ENCODE measurements at regions not wholly inside any gene's neighbourhood (a gene's known extent, or its start where the extent isn't known, plus 50 kb on each side); places are given as distances from the start of the nearest gene placed in this dataset.

- DNase-seq (ENCODE audit: extremely low read depth, low read depth): no peak
- TF ChIP-seq CTCF (IDR thresholded peaks at IDR 0.05; ENCODE audit: low read depth, low read length): no peak
Observed at GRCh38 chr1:189434461-189434860, 1043.2 kb downstream of the BRINP3 start.

- TF ChIP-seq CTCF (IDR thresholded peaks at IDR 0.05; ENCODE audit: low read depth, low read length): no peak
- no peak for DNase-seq (ENCODE audit: extremely low read depth, low read depth)
Observed at GRCh38 chr1:189435398-189435797, 1042.3 kb downstream of the BRINP3 start.

GRCh38 chr1:189438808-189439207 is 1038.9 kb downstream of the BRINP3 start:
- no peak for TF ChIP-seq CTCF (IDR thresholded peaks at IDR 0.05; ENCODE audit: low read depth, low read length)
- DNase-seq (ENCODE audit: extremely low read depth, low read depth): no peak

GRCh38 chr1:189463166-189463565 is 1014.5 kb downstream of the BRINP3 start:
- no peak for TF ChIP-seq CTCF (IDR thresholded peaks at IDR 0.05; ENCODE audit: low read depth, low read length)
- no peak for DNase-seq (ENCODE audit: extremely low read depth, low read depth)

GRCh38 chr1:189496768-189497167 is 980.9 kb downstream of the BRINP3 start:
- no peak for DNase-seq (ENCODE audit: extremely low read depth, low read depth)

GRCh38 chr1:189499736-189500135 is 977.9 kb downstream of the BRINP3 start:
- no peak for DNase-seq (ENCODE audit: extremely low read depth, low read depth)
- no peak for TF ChIP-seq CTCF (IDR thresholded peaks at IDR 0.05; ENCODE audit: low read depth, low read length)

More at GRCh38 chr1:189496768-189497167, 980.9 kb downstream of the BRINP3 start:
- no peak for TF ChIP-seq CTCF (IDR thresholded peaks at IDR 0.05; ENCODE audit: low read depth, low read length)

GRCh38 chr1:189500778-189501177 is 976.9 kb downstream of the BRINP3 start:
- DNase-seq (ENCODE audit: extremely low read depth, low read depth): no peak
- TF ChIP-seq CTCF (IDR thresholded peaks at IDR 0.05; ENCODE audit: low read depth, low read length): no peak
